ENCODE measurements at regions not wholly inside any gene's neighbourhood (a gene's known extent, or its start where the extent isn't known, plus 50 kb on each side); places are given as distances from the start of the nearest gene placed in this dataset.

DNA sequence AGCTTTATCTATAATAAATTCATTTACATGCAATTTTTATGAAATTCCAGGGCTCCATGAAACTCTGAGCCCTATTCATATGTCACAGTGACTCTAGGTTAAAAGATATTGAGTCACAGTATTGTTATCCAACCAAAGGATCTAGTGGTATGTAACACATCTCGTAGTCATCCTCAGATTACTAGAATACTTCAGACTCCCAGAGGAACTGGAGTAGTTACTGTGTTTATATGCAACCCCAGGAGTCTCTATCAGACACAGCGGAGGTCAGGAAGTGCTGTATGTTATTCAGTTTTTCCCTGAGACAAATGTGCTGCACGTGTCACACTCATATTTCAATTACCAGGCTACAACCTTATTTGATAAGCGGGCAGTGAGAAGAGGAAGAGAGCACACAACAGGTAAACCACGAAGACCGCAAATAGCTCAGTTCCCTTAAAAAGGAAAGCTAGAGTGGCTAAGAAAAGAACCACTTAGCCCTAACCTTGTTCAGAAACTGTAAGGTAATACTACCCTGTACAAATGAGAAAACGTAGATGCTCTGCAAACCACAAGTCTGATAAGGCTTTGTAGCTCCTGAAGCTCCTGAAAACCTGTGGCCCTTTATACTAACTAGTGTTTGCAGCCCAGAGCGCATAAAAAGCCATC, 114.0 kb upstream of the CNTNAP2 start:
- H3K9me3 ChIP-seq: no peaks in the 10 kb centered on the region
- H3K36me3 ChIP-seq: no peaks in the 10 kb centered on the region
- TF ChIP-seq, protein P1, sequence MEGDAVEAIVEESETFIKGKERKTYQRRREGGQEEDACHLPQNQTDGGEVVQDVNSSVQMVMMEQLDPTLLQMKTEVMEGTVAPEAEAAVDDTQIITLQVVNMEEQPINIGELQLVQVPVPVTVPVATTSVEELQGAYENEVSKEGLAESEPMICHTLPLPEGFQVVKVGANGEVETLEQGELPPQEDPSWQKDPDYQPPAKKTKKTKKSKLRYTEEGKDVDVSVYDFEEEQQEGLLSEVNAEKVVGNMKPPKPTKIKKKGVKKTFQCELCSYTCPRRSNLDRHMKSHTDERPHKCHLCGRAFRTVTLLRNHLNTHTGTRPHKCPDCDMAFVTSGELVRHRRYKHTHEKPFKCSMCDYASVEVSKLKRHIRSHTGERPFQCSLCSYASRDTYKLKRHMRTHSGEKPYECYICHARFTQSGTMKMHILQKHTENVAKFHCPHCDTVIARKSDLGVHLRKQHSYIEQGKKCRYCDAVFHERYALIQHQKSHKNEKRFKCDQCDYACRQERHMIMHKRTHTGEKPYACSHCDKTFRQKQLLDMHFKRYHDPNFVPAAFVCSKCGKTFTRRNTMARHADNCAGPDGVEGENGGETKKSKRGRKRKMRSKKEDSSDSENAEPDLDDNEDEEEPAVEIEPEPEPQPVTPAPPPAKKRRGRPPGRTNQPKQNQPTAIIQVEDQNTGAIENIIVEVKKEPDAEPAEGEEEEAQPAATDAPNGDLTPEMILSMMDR (IDR thresholded peaks at IDR 0.05): no peak
- no peak for TF ChIP-seq POLR2A (IDR thresholded peaks at IDR 0.05)
- no peak overlapping the region for H3K27ac ChIP-seq
- H3K4me1 ChIP-seq: no peaks in the 10 kb centered on the region
- no peaks in the 10 kb centered on the region for H3K27me3 ChIP-seq
- intact Hi-C loops (cut with DNase I; ENCODE audit: low total_unique reads): no loop called here
- H3K4me3 ChIP-seq: no peak overlapping the region
- DNase-seq: no peak

GRCh38 chr7:146002008-146002407, 114.6 kb upstream of the CNTNAP2 start:
- no peaks in the 10 kb centered on the region for H3K36me3 ChIP-seq
- DNase-seq: no peak
- no peaks in the 10 kb centered on the region for H3K9me3 ChIP-seq
- TF ChIP-seq, protein P1 (IDR thresholded peaks at IDR 0.05): no peak
- TF ChIP-seq POLR2A (IDR thresholded peaks at IDR 0.05): no peak
- H3K27ac ChIP-seq: no peak overlapping the region
- no peaks in the 10 kb centered on the region for H3K4me1 ChIP-seq
- no peak overlapping the region for H3K4me3 ChIP-seq
- no peaks in the 10 kb centered on the region for H3K27me3 ChIP-seq
- intact Hi-C loops (cut with DNase I; ENCODE audit: low total_unique reads): no loop called here

- no peak for DNase-seq
- no peak overlapping the region for H3K4me3 ChIP-seq
- no peaks in the 10 kb centered on the region for H3K9me3 ChIP-seq
- no peaks in the 10 kb centered on the region for H3K36me3 ChIP-seq
- intact Hi-C loops (cut with DNase I; ENCODE audit: low total_unique reads): no loop called here
- no peaks in the 10 kb centered on the region for H3K4me1 ChIP-seq
- TF ChIP-seq, protein P1 (IDR thresholded peaks at IDR 0.05): no peak
- TF ChIP-seq POLR2A (IDR thresholded peaks at IDR 0.05): no peak
- no peak overlapping the region for H3K27ac ChIP-seq
- H3K27me3 ChIP-seq: no peaks in the 10 kb centered on the region
These were observed 115.7 kb upstream of the CNTNAP2 start for GRCh38 chr7:146000882-146001281.

DNA sequence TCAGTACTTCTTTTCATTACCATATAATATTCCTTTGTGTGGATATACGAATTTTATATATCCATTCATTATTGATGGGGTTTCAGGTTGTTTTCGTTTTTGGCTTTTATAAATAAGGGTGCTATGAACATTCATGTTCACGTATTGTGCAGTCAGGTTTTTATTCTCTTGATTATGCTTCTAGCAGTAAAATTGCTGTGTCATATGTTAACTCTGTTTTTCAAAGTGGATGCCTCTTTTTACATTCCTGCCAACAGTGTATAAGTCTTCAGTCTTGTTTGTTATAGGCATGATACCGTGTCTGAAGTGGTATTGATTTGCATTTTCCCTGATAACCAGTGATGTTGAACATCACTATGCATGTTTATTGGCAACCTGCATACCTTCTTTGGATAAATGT, 127.1 kb upstream of the CNTNAP2 start:
- H3K27ac ChIP-seq: no peak overlapping the region
- no peak for DNase-seq
- H3K9me3 ChIP-seq: no peaks in the 10 kb centered on the region
- no peaks in the 10 kb centered on the region for H3K36me3 ChIP-seq
- intact Hi-C loops (cut with DNase I; ENCODE audit: low total_unique reads): no loop called here
- H3K27me3 ChIP-seq: no peaks in the 10 kb centered on the region
- no peaks in the 10 kb centered on the region for H3K4me1 ChIP-seq
- no peak for TF ChIP-seq POLR2A (IDR thresholded peaks at IDR 0.05)
- TF ChIP-seq, protein P1 (IDR thresholded peaks at IDR 0.05): no peak
- H3K4me3 ChIP-seq: no peak overlapping the region

DNA sequence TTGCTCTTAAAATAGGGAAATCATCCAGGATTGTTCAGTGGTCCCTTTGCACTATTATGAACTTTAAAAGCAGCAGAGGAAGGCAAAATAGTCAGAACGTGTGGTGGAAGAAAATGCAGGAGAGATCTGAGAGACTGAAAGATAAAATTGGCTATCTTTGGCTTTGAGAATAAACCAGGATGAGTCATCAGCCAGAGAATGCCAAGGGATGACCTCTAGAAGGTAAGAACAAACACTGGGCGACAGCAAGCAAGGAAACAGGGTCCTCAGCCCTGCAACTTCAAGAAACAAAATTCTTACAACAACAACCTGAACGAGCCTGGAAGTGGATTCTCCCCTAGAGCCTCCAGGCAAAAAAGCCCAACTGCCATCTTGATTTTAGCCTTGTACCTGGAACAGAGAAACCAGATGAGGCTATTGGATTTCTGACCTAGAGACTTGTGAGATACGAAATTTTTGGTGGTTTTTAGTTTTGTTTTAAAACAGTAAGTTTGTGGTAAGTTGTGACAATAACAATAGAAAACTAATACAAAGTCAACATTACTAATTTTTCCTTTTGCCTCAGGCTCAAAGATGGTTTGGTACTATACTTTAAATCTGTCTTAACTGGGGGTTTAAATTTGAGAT, 130.2 kb upstream of the CNTNAP2 start:
- H3K9me3 ChIP-seq: no peaks in the 10 kb centered on the region
- intact Hi-C loops (cut with DNase I; ENCODE audit: low total_unique reads): no loop called here
- H3K27me3 ChIP-seq: no peaks in the 10 kb centered on the region
- H3K4me1 ChIP-seq: no peaks in the 10 kb centered on the region
- no peak for DNase-seq
- H3K27ac ChIP-seq: no peak overlapping the region
- no peaks in the 10 kb centered on the region for H3K36me3 ChIP-seq
- no peak overlapping the region for H3K4me3 ChIP-seq
- TF ChIP-seq, protein P1 (IDR thresholded peaks at IDR 0.05): no peak
- no peak for TF ChIP-seq POLR2A (IDR thresholded peaks at IDR 0.05)
